ENCODE measurements at regions not wholly inside any gene's neighbourhood (a gene's known extent, or its start where the extent isn't known, plus 50 kb on each side); places are given as distances from the start of the nearest gene placed in this dataset.

GRCh38 chr4:18171896-18172295 is 150.3 kb upstream of the LCORL start:
- no peak overlapping the region for H3K4me3 ChIP-seq (ENCODE audit: low read depth, low read length, poor library complexity, severe bottlenecking)
- no peaks in the 10 kb centered on the region for H3K9me3 ChIP-seq (ENCODE audit: low read depth, low read length, poor library complexity, severe bottlenecking)
- POLR2A ChIA-PET (ENCODE audit: low non-redundant PET): no interaction called here
- H3K4me1 ChIP-seq (ENCODE audit: insufficient read depth, low read length, poor library complexity, severe bottlenecking): no peaks in the 10 kb centered on the region
- no peaks in the 10 kb centered on the region for H3K27me3 ChIP-seq (replicated peaks; ENCODE audit: insufficient read depth, low read depth, low read length, poor library complexity)
- BruUV-seq (replicated peaks): no TSS peak
- CTCF ChIA-PET: no interaction called here
- H3K27ac ChIP-seq (ENCODE audit: low read depth, low read length, poor library complexity, severe bottlenecking): no peak overlapping the region
- TF ChIP-seq EZH2 (IDR thresholded peaks at IDR 0.05; ENCODE audit: borderline replicate concordance, low read depth, low read length, poor library complexity, severe bottlenecking) (no peak), CTCF (conservative IDR thresholded peaks at IDR 0.05; ENCODE audit: low read depth, low read length) (no peak)
- no peaks in the 10 kb centered on the region for H3K36me3 ChIP-seq (ENCODE audit: insufficient read depth, low read length, poor library complexity, severe bottlenecking)
- intact Hi-C loops (cut with micrococcal nuclease; ENCODE audit: unreplicated experiment): no loop called here
- DNase-seq (ENCODE audit: low spot score): no peak

GRCh38 chr4:18167831-18168230 is 146.3 kb upstream of the LCORL start:
- no peak for DNase-seq (ENCODE audit: low spot score)
- Histone ChIP-seq H3K9me3 (ENCODE audit: low read depth, low read length, poor library complexity, severe bottlenecking) (no peaks in the 10 kb centered on the region), H3K36me3 (ENCODE audit: insufficient read depth, low read length, poor library complexity, severe bottlenecking) (no peaks in the 10 kb centered on the region), H3K27ac (ENCODE audit: low read depth, low read length, poor library complexity, severe bottlenecking) (no peak overlapping the region), H3K4me1 (ENCODE audit: insufficient read depth, low read length, poor library complexity, severe bottlenecking) (no peaks in the 10 kb centered on the region), H3K27me3 (replicated peaks; ENCODE audit: insufficient read depth, low read depth, low read length, poor library complexity) (no peaks in the 10 kb centered on the region), H3K4me3 (ENCODE audit: low read depth, low read length, poor library complexity, severe bottlenecking) (no peak overlapping the region)
- no TSS peak for BruUV-seq (replicated peaks)
- intact Hi-C loops (cut with micrococcal nuclease; ENCODE audit: unreplicated experiment): no loop called here
- CTCF ChIA-PET: no interaction called here
- TF ChIP-seq EZH2 (IDR thresholded peaks at IDR 0.05; ENCODE audit: borderline replicate concordance, low read depth, low read length, poor library complexity, severe bottlenecking) (no peak), CTCF (conservative IDR thresholded peaks at IDR 0.05; ENCODE audit: low read depth, low read length) (no peak)
- POLR2A ChIA-PET (ENCODE audit: low non-redundant PET): no interaction called here

- Histone ChIP-seq H3K27me3 (replicated peaks; ENCODE audit: insufficient read depth, low read depth, low read length, poor library complexity) (no peaks in the 10 kb centered on the region), H3K9me3 (ENCODE audit: low read depth, low read length, poor library complexity, severe bottlenecking) (no peaks in the 10 kb centered on the region), H3K36me3 (ENCODE audit: insufficient read depth, low read length, poor library complexity, severe bottlenecking) (no peaks in the 10 kb centered on the region), H3K4me3 (ENCODE audit: low read depth, low read length, poor library complexity, severe bottlenecking) (no peak overlapping the region), H3K27ac (ENCODE audit: low read depth, low read length, poor library complexity, severe bottlenecking) (no peak overlapping the region), H3K4me1 (ENCODE audit: insufficient read depth, low read length, poor library complexity, severe bottlenecking) (no peaks in the 10 kb centered on the region)
- ChIA-PET POLR2A (ENCODE audit: low non-redundant PET) (no interaction called here), CTCF (no interaction called here)
- no TSS peak for BruUV-seq (replicated peaks)
- TF ChIP-seq EZH2 (IDR thresholded peaks at IDR 0.05; ENCODE audit: borderline replicate concordance, low read depth, low read length, poor library complexity, severe bottlenecking): no peak
- no peak for TF ChIP-seq CTCF (conservative IDR thresholded peaks at IDR 0.05; ENCODE audit: low read depth, low read length)
- no peak for DNase-seq (ENCODE audit: low spot score)
- intact Hi-C loops (cut with micrococcal nuclease; ENCODE audit: unreplicated experiment): no loop called here
Measured at GRCh38 chr4:18166925-18167324, 145.4 kb upstream of the LCORL start.
